Hypothalamus (tissue), 51 donors: ENCODE measurements at regions not wholly inside any gene's neighbourhood (a gene's known extent, or its start where the extent isn't known, plus 50 kb on each side); places are given as distances from the start of the nearest gene placed in this dataset.

Source experiments
- DNase-seq, 51 donors: peaks; one replicate each; lab custom pipeline; 2025; lab: John Stamatoyannopoulos, UW

- no peak for DNase-seq
These were observed 1245.6 kb downstream of the OTOL1 start for GRCh38 chr3:162742159-162742717.

- DNase-seq, result no peak
These were observed 1246.5 kb downstream of the OTOL1 start for GRCh38 chr3:162743091-162743490.

GRCh38 chr3:162760789-162761188, 1264.2 kb downstream of the OTOL1 start:
- no peak for DNase-seq

GRCh38 chr3:162764051-162764807, 1267.6 kb downstream of the OTOL1 start:
- no peak for DNase-seq

GRCh38 chr3:162764808-162765071, 1268.1 kb downstream of the OTOL1 start:
- no peak for DNase-seq

- no peak for DNase-seq
These were observed 1268.9 kb downstream of the OTOL1 start for GRCh38 chr3:162765524-162765923.

- no peak for DNase-seq
These were observed 1273.0 kb downstream of the OTOL1 start for GRCh38 chr3:162769564-162769963.

- no peak for DNase-seq
These were observed 1273.9 kb downstream of the OTOL1 start for GRCh38 chr3:162770551-162770950.

GRCh38 chr3:162774613-162775100, 1278.0 kb downstream of the OTOL1 start:
- no peak for DNase-seq

- no peak for DNase-seq
These were observed 1279.5 kb downstream of the OTOL1 start for GRCh38 chr3:162776148-162776547.

GRCh38 chr3:162777118-162777517, 1280.5 kb downstream of the OTOL1 start:
- DNase-seq, result no peak

GRCh38 chr3:162780313-162780712, 1283.7 kb downstream of the OTOL1 start:
- DNase-seq, result no peak

- DNase-seq, result no peak
These were observed 1303.3 kb downstream of the OTOL1 start for GRCh38 chr3:162799910-162800309.

GRCh38 chr3:162802228-162802965, 1305.8 kb downstream of the OTOL1 start:
- no peak for DNase-seq

GRCh38 chr3:162810776-162811175, 1314.2 kb downstream of the OTOL1 start:
- no peak for DNase-seq

GRCh38 chr3:162842549-162843216, 1346.1 kb downstream of the OTOL1 start:
- no peak for DNase-seq

GRCh38 chr3:162845918-162846317, 1349.3 kb downstream of the OTOL1 start:
- no peak for DNase-seq

- no peak for DNase-seq
These were observed 1350.9 kb downstream of the OTOL1 start for GRCh38 chr3:162847511-162847910.

- DNase-seq, result no peak
These were observed 1367.0 kb downstream of the OTOL1 start for GRCh38 chr3:162863579-162863978.

- DNase-seq, result no peak
These were observed 1368.9 kb downstream of the OTOL1 start for GRCh38 chr3:162865466-162865865.

GRCh38 chr3:162879021-162879562, 1382.5 kb downstream of the OTOL1 start:
- DNase-seq, result no peak
